Hepatocyte (in vitro differentiated cells): ENCODE measurements at regions not wholly inside any gene's neighbourhood (a gene's known extent, or its start where the extent isn't known, plus 50 kb on each side); places are given as distances from the start of the nearest gene placed in this dataset.

Experiments used
- DNase-seq: peaks from one replicate; pipeline ENCODE4 v3.0.0-alpha.2; 2016; ENCODE audit warnings: low spot score
- H2AFZ ChIP-seq: fragments of 200-600 bp; sonication (generic); 2 replicates; pipeline ENCODE4 v1.6.0; 2016; ENCODE audit warnings: antibody characterized with exemption, mild to moderate bottlenecking
- H3K27ac ChIP-seq: fragments of 200-600 bp; sonication (generic); 2 replicates; pipeline ENCODE4 v1.5.1; 2016; ENCODE audit warnings: mild to moderate bottlenecking
- H3K27me3 ChIP-seq: fragments of 200-600 bp; sonication (generic); 2 replicates; pipeline ENCODE4 v1.6.1; 2016
- H3K36me3 ChIP-seq: fragments of 200-600 bp; sonication (generic); replicated peaks from 2 replicates; pipeline ENCODE4 v1.5.1; 2016; ENCODE audit warnings: low read depth; ENCODE audit not compliant: insufficient read depth
- H3K4me1 ChIP-seq: fragments of 200-600 bp; sonication (generic); 2 replicates; pipeline ENCODE4 v1.5.1; 2016; ENCODE audit warnings: mild to moderate bottlenecking, moderate library complexity; ENCODE audit not compliant: insufficient read depth
- H3K4me2 ChIP-seq: fragments of 200-600 bp; sonication (generic); 2 replicates; pipeline ENCODE4 v1.6.0; 2016
- H3K4me3 ChIP-seq: fragments of 200-600 bp; sonication (generic); 2 replicates; pipeline ENCODE4 v1.5.1; 2016; ENCODE audit warnings: mild to moderate bottlenecking
- H3K79me2 ChIP-seq: fragments of 200-600 bp; sonication (generic); 2 replicates; pipeline ENCODE4 v1.6.0; 2017; ENCODE audit warnings: mild to moderate bottlenecking
- H3K9me2 ChIP-seq: fragments of 200-600 bp; sonication (generic); replicated peaks from 2 replicates; pipeline ENCODE4 v1.6.0; 2017; ENCODE audit warnings: mild to moderate bottlenecking; ENCODE audit not compliant: insufficient read depth
- H3K9me3 ChIP-seq: fragments of 200-600 bp; sonication (generic); 2 replicates; pipeline ENCODE4 v1.5.1; 2016; ENCODE audit warnings: low read depth, mild to moderate bottlenecking
- H4K20me1 ChIP-seq: fragments of 200-600 bp; sonication (generic); 2 replicates; pipeline ENCODE4 v1.6.0; 2016; ENCODE audit warnings: mild to moderate bottlenecking; ENCODE audit not compliant: insufficient read depth, poor library complexity, severe bottlenecking
- EZH2 ChIP-seq: fragments of 200-600 bp; sonication (generic); IDR thresholded peaks from 2 replicates; pipeline ENCODE4 v1.6.1; 2016; ENCODE audit warnings: antibody characterized with exemption, mild to moderate bottlenecking, borderline replicate concordance
- EZH2phosphoT487 ChIP-seq: fragments of 200-600 bp; sonication (generic); IDR thresholded peaks from one replicate; pipeline ENCODE4 v1.6.1; 2018; ENCODE audit warnings: antibody characterized with exemption, mild to moderate bottlenecking, low read depth, moderate library complexity; ENCODE audit not compliant: unreplicated experiment, severe bottlenecking
- WGBS: methylation state at CpG from one replicate; pipeline ENCODE4 v1.1.6; 2016; ENCODE audit warnings: low lambda C conversion rate; ENCODE audit errors: missing lambda C conversion rate; 5-methylcytosine and 5-hydroxymethylcytosine counted together
- TF ChIP-seq, protein P1 (sequence below): fragments of 200-600 bp; sonication (generic); IDR thresholded peaks from 2 replicates; pipeline ENCODE4 v1.5.1; 2016; ENCODE audit warnings: antibody characterized with exemption, mild to moderate bottlenecking; ENCODE audit not compliant: poor library complexity

DNA sequence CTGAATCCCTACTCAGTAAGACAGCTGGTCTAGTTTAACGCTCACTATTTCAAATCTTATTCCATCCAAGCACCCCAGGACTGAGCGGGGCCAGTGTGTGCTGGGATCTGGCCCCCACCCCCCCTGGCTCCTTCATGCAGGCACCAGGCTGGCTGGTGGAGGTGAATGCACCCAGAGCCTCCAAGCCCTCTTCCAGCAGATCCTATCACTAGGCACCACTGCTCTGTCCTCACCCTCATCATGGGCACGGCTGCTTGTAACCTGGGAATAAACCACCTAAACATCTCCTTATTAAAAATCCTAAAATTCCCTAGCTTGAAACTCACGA is 194.3 kb downstream of the ARL4C start:
- DNase-seq: no peak
- peaks cover 7% of the 10 kb centered on the region for H3K4me1 ChIP-seq
- no peaks in the 10 kb centered on the region for H3K9me3 ChIP-seq
- 92% methylated on average over 4 of the region's 4 CpGs for WGBS
- TF ChIP-seq, protein P1, sequence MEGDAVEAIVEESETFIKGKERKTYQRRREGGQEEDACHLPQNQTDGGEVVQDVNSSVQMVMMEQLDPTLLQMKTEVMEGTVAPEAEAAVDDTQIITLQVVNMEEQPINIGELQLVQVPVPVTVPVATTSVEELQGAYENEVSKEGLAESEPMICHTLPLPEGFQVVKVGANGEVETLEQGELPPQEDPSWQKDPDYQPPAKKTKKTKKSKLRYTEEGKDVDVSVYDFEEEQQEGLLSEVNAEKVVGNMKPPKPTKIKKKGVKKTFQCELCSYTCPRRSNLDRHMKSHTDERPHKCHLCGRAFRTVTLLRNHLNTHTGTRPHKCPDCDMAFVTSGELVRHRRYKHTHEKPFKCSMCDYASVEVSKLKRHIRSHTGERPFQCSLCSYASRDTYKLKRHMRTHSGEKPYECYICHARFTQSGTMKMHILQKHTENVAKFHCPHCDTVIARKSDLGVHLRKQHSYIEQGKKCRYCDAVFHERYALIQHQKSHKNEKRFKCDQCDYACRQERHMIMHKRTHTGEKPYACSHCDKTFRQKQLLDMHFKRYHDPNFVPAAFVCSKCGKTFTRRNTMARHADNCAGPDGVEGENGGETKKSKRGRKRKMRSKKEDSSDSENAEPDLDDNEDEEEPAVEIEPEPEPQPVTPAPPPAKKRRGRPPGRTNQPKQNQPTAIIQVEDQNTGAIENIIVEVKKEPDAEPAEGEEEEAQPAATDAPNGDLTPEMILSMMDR: no peak
- TF ChIP-seq EZH2 (no peak), EZH2phosphoT487 (no peak)
- no peaks in the 10 kb centered on the region for H4K20me1 ChIP-seq
- no peak overlapping the region for H3K4me2 ChIP-seq
- H3K4me3 ChIP-seq: no peak overlapping the region
- H3K9me2 ChIP-seq: no peaks in the 10 kb centered on the region
- H3K36me3 ChIP-seq: no peaks in the 10 kb centered on the region
- H3K27me3 ChIP-seq: no peaks in the 10 kb centered on the region
- H2AFZ ChIP-seq: no peak overlapping the region
- H3K27ac ChIP-seq: no peak overlapping the region
- H3K79me2 ChIP-seq: no peaks in the 10 kb centered on the region

GRCh38 chr2:234300932-234301823 is 195.7 kb downstream of the ARL4C start:
- H2AFZ ChIP-seq: no peak overlapping the region
- H4K20me1 ChIP-seq: no peaks in the 10 kb centered on the region
- H3K36me3 ChIP-seq: no peaks in the 10 kb centered on the region
- DNase-seq: no peak
- H3K4me2 ChIP-seq: no peak overlapping the region
- no peak overlapping the region for H3K27ac ChIP-seq
- no peaks in the 10 kb centered on the region for H3K9me3 ChIP-seq
- H3K27me3 ChIP-seq: no peaks in the 10 kb centered on the region
- peaks cover 7% of the 10 kb centered on the region for H3K4me1 ChIP-seq
- TF ChIP-seq, protein P1: no peak
- TF ChIP-seq EZH2phosphoT487: no peak
- no peak for TF ChIP-seq EZH2
- no peaks in the 10 kb centered on the region for H3K9me2 ChIP-seq
- no peaks in the 10 kb centered on the region for H3K79me2 ChIP-seq
- no peak overlapping the region for H3K4me3 ChIP-seq
- WGBS: 62% methylated on average over 18 of the region's 18 CpGs

GRCh38 chr2:234300391-234300925 is 196.4 kb downstream of the ARL4C start:
- Histone ChIP-seq H3K27ac (no peak overlapping the region), H3K4me3 (no peak overlapping the region), H3K4me1 (peaks cover 7% of the 10 kb centered on the region), H3K79me2 (no peaks in the 10 kb centered on the region), H3K9me3 (no peaks in the 10 kb centered on the region), H3K36me3 (no peaks in the 10 kb centered on the region), H4K20me1 (no peaks in the 10 kb centered on the region), H3K27me3 (no peaks in the 10 kb centered on the region), H2AFZ (no peak overlapping the region), H3K9me2 (no peaks in the 10 kb centered on the region), H3K4me2 (no peak overlapping the region)
- DNase-seq: no peak
- WGBS: 75% methylated on average over 6 of the region's 6 CpGs
- TF ChIP-seq, protein P1: no peak
- TF ChIP-seq EZH2phosphoT487: no peak
